AG04450 (cell line): ENCODE measurements at regions not wholly inside any gene's neighbourhood (a gene's known extent, or its start where the extent isn't known, plus 50 kb on each side); places are given as distances from the start of the nearest gene placed in this dataset.

Experiments
- CTCF ChIA-PET: fragments of 300-600, 350-600 bp; formaldehyde crosslinking; extraction: SDS; loops from one replicate; lab custom pipeline; 2022; ENCODE audit warnings: antibody characterized with exemption, inconsistent platforms; lab: Charles Lee
- POLR2A ChIA-PET: fragments of 350-600 bp; formaldehyde crosslinking; extraction: SDS; loops from one replicate; lab custom pipeline; 2021; ENCODE audit warnings: antibody characterized with exemption, inconsistent platforms; lab: Yijun Ruan, JAX
- DNase-seq: peaks from one replicate; pipeline ENCODE4 v3.0.0-alpha.2; 2011; ENCODE audit warnings: low read depth, low spot score
- H3K27ac ChIP-seq: one replicate; pipeline ENCODE4 v1.5.1; 2012; ENCODE audit warnings: low read depth, low read length, control low read depth
- H3K27me3 ChIP-seq: one replicate; pipeline ENCODE4 v1.6.0; 2012; ENCODE audit warnings: low read length; ENCODE audit not compliant: control insufficient read depth, insufficient read depth
- H3K4me3 ChIP-seq: 2 replicates; pipeline ENCODE4 v1.5.1; 2011; ENCODE audit warnings: mild to moderate bottlenecking, low read depth, low read length, control low read depth
- H3K9me3 ChIP-seq: 2 replicates; pipeline ENCODE4 v1.5.1; 2012; ENCODE audit warnings: low read length; ENCODE audit not compliant: control insufficient read depth, insufficient read depth
- TF ChIP-seq, protein P1 (sequence below): IDR thresholded peaks from 2 replicates; pipeline ENCODE4 v1.5.1; 2011; ENCODE audit warnings: low read depth, low read length, control low read depth, inconsistent platforms

DNA sequence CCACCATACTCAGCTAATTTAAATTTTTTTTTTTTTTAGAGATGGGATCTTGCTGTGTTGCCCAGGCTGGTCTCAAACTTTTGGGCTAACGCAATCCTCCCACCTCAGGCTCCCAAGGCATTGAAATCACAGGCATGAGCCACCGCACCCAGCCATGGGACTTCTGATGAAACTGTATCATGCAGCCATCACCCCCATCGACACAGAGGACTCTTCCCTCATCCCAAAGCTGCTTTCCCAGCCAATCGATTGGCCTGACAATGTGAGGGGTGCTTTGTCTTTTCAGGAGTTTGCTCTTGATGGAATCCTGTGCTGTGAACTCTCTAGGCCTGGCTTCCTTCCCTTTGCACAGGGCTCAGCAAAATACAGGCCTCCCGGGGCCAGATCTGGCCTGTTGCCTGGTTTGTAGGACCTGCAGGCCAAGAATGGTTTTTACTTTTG is 59.6 kb upstream of the NCOR2 start:
- Histone ChIP-seq H3K9me3 (peaks cover 8% of the 10 kb centered on the region), H3K27ac (no peak overlapping the region), H3K4me3 (no peak overlapping the region), H3K27me3 (peaks cover 2% of the 10 kb centered on the region)
- TF ChIP-seq, protein P1, sequence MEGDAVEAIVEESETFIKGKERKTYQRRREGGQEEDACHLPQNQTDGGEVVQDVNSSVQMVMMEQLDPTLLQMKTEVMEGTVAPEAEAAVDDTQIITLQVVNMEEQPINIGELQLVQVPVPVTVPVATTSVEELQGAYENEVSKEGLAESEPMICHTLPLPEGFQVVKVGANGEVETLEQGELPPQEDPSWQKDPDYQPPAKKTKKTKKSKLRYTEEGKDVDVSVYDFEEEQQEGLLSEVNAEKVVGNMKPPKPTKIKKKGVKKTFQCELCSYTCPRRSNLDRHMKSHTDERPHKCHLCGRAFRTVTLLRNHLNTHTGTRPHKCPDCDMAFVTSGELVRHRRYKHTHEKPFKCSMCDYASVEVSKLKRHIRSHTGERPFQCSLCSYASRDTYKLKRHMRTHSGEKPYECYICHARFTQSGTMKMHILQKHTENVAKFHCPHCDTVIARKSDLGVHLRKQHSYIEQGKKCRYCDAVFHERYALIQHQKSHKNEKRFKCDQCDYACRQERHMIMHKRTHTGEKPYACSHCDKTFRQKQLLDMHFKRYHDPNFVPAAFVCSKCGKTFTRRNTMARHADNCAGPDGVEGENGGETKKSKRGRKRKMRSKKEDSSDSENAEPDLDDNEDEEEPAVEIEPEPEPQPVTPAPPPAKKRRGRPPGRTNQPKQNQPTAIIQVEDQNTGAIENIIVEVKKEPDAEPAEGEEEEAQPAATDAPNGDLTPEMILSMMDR = no peak
- ChIA-PET CTCF (no interaction called here), POLR2A (no interaction called here)
- no peak for DNase-seq

- CTCF ChIA-PET = no interaction called here
- Histone ChIP-seq H3K27ac (no peak overlapping the region), H3K9me3 (peaks cover 8% of the 10 kb centered on the region), H3K27me3 (peaks cover 2% of the 10 kb centered on the region), H3K4me3 (no peak overlapping the region)
- POLR2A ChIA-PET = no interaction called here
- no peak for DNase-seq
- TF ChIP-seq, protein P1 = no peak
These were observed 58.7 kb upstream of the NCOR2 start for GRCh38 chr12:124625867-124626675.

DNA sequence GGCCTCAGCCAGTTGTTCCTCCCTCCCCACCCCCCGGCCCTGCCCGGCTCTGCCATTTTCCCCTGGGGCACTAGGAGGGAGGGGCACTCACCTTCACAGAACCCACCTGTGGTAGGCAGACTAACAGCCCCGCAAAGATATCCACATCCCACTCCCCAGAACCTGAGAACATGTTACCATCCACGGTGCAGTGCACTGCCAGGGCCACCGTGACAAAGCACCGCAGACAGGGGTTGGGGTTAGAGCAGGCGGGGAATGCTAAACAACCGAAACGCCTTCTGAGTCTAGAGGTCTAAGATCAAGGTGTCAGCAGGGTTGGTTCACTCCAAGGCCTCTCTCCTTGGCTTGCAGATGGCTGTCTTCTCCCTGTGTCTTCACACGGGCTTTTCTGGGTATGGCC is 57.4 kb upstream of the NCOR2 start:
- TF ChIP-seq, protein P1 = no peak
- ChIA-PET POLR2A (no interaction called here), CTCF (interaction anchor here (0.7 kb wide), 1 partner anchor 16 kb away, joined by 3 read pairs; no protein-coding TSS in a partner anchor)
- no peak overlapping the region for H3K27ac ChIP-seq
- peaks cover 8% of the 10 kb centered on the region for H3K9me3 ChIP-seq
- H3K27me3 ChIP-seq = peaks cover 2% of the 10 kb centered on the region
- DNase-seq = no peak
- no peak overlapping the region for H3K4me3 ChIP-seq

DNA sequence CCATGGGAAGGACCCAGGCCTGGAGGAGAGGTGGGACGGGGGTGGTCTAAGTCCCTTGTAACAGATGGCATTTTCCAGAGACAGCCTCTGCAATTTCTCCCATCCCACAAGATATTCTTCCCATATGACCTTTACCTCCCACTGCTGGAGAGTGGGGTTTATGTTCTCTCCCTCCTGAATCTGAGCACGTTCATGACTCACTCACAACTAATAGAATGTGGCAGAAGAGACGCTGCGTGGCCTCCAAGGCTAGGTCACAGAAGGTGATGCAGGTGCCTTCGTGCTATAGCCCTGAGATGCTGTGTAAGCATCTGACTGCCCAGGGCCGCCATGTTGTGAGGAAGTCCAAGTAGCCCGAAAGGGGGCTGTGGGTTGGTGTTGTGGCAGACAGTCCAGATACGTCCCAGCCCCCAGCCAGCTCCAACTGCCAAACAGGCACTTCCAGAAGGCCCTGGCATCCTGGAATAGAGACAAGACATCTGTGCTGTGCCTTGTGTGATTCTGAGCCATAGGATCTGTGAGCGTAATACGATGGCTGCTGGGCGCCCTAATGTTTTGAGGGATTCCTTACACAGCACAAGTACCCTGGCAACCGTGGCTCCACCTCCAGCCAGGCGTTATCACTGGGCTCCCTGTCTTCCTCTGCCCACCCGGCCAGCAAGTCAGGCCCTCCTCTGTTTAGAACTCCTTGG is 56.1 kb upstream of the NCOR2 start:
- no peak overlapping the region for H3K27ac ChIP-seq
- TF ChIP-seq, protein P1 = no peak
- CTCF ChIA-PET = interaction anchor here (0.5 kb wide), 1 partner anchor 21 kb away, joined by 9 read pairs; no protein-coding TSS in a partner anchor

DNA sequence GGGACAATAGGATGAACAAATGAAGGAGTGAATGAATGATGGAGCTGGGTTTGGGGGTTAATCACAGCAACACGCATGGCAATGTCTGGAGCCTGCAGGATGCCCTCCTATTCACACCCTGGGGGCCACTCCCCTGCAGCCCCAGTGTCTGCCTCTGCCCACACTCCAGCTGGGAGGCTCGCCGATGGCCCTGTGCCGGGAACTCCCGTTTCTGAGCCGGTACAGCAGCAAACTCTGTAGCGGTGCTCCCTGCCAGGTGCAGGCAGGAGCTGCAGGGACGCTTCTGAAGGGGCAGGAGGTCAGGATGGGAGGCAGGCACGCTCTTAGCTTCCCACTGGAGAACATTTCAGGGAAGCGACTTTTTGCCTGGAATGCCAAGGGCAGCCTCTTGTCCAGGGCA is 55.4 kb upstream of the NCOR2 start:
- DNase-seq = no peak
- ChIA-PET CTCF (no interaction called here), POLR2A (no interaction called here)
- Histone ChIP-seq H3K27me3 (peaks cover 7% of the 10 kb centered on the region), H3K27ac (no peak overlapping the region), H3K4me3 (no peak overlapping the region), H3K9me3 (peaks cover 8% of the 10 kb centered on the region)
- TF ChIP-seq, protein P1 = no peak

More for the DNA sequence above, 56.1 kb upstream of the NCOR2 start:
- Histone ChIP-seq H3K4me3 (no peak overlapping the region), H3K9me3 (peaks cover 8% of the 10 kb centered on the region), H3K27me3 (peaks cover 4% of the 10 kb centered on the region)
- POLR2A ChIA-PET = no interaction called here
- DNase-seq = no peak
